B cell (primary cell): ENCODE measurements at regions not wholly inside any gene's neighbourhood (a gene's known extent, or its start where the extent isn't known, plus 50 kb on each side); places are given as distances from the start of the nearest gene placed in this dataset.

Experiments used
- ATAC-seq: fragments of 200-7000 bp; cut with Tn5 transposase; one replicate; pipeline ENCODE4 v1.10.0; 2021; ENCODE audit warnings: low read depth, mild to moderate bottlenecking, moderate number of reproducible peaks, moderate library complexity
- CTCF ChIA-PET: fragments of 350-600 bp; sonication (Branson Sonifier 250); formaldehyde crosslinking; loops from one replicate; lab custom pipeline; 2021; ENCODE audit warnings: antibody characterized with exemption, inconsistent platforms; lab: Charles Lee
- POLR2A ChIA-PET: fragments of 350-600 bp; sonication (Branson Sonifier 250); formaldehyde crosslinking; loops from one replicate; lab custom pipeline; 2021; ENCODE audit warnings: antibody characterized with exemption; lab: Charles Lee
- DNase-seq: peaks from one replicate; pipeline ENCODE4 v3.0.0; 2013
- H2AFZ ChIP-seq: 2 replicates; pipeline ENCODE4 v1.6.1; 2012; ENCODE audit warnings: mild to moderate bottlenecking, low read depth, low read length; ENCODE audit not compliant: insufficient read depth, poor library complexity, severe bottlenecking
- H3K27ac ChIP-seq, 2 donors: 1 replicate in 1 of 2; 2 replicates in 1 of 2; pipeline ENCODE4 v1.5.1; 2012 to 2013; ENCODE audit warnings: low read length in 2 of 2, mild to moderate bottlenecking in 2 of 2, moderate library complexity in 1 of 2
- H3K27me3 ChIP-seq, 4 experiments: fragments of 200-600 bp in 1 of 4; sonication (generic) in 1 of 4; replicated peaks in 1 of 4; 1 replicate in 2 of 4; 2 replicates in 2 of 4; pipeline versions ENCODE4 v1.6.1 to v1.7.0; 2013 to 2016; ENCODE audit warnings: low read length in 3 of 4, mild to moderate bottlenecking in 2 of 4, mixed read lengths in 1 of 4, moderate library complexity in 1 of 4; ENCODE audit not compliant: insufficient read depth in 4 of 4, control insufficient read depth in 3 of 4; ENCODE audit errors: control extremely low read depth in 1 of 4
- H3K36me3 ChIP-seq, 2 experiments: replicated peaks in 1 of 2; 1 replicate in 1 of 2; 2 replicates in 1 of 2; pipeline versions ENCODE4 v1.6.1 to v1.7.1; 2013; ENCODE audit warnings: low read length in 1 of 2; ENCODE audit not compliant: insufficient read depth in 2 of 2, control insufficient read depth in 1 of 2; ENCODE audit errors: control extremely low read depth in 1 of 2, extremely low read depth in 1 of 2
- H3K4me1 ChIP-seq, 2 donors: fragments of 200-600 bp in 1 of 2; sonication (generic) in 1 of 2; 1 replicate in 1 of 2; 2 replicates in 1 of 2; pipeline versions ENCODE4 v1.5.1 to v1.6.1; 2013 to 2017; ENCODE audit warnings: low read length in 2 of 2; ENCODE audit not compliant: control insufficient read depth in 2 of 2, insufficient read depth in 2 of 2
- H3K4me2 ChIP-seq: replicated peaks from 2 replicates; pipeline ENCODE3; 2012; ENCODE audit warnings: mild to moderate bottlenecking, low read depth, low read length; ENCODE audit not compliant: poor library complexity, severe bottlenecking
- H3K4me3 ChIP-seq, 5 experiments: fragments of 200-600 bp in 1 of 5; sonication (generic) in 1 of 5; 1 replicate in 3 of 5; 2 replicates in 2 of 5; pipeline versions ENCODE4 v1.5.1 to v1.7.0; 2011 to 2016; ENCODE audit warnings: low read length in 4 of 5, mild to moderate bottlenecking in 4 of 5, low read depth in 2 of 5, control low read depth in 1 of 5, moderate library complexity in 1 of 5; ENCODE audit not compliant: insufficient read depth in 1 of 5; ENCODE audit errors: control extremely low read depth in 1 of 5, extremely low read depth in 1 of 5
- H3K79me2 ChIP-seq: fragments of 200-600 bp; sonication (generic); one replicate; pipeline ENCODE4 v1.6.0; 2016; ENCODE audit warnings: low read length; ENCODE audit not compliant: control insufficient read depth, insufficient read depth
- H3K9ac ChIP-seq: fragments of 200-600 bp; sonication (generic); 2 replicates; pipeline ENCODE4 v1.6.1; 2017; ENCODE audit warnings: mild to moderate bottlenecking, low read length, moderate library complexity
- H3K9me3 ChIP-seq, 3 donors: one replicate each; pipeline versions ENCODE4 v1.6.1 to v1.7.1; 2013; ENCODE audit warnings: low read length in 2 of 3; ENCODE audit not compliant: control insufficient read depth in 2 of 3, insufficient read depth in 1 of 3; ENCODE audit errors: control extremely low read depth in 1 of 3
- H4K20me1 ChIP-seq: 2 replicates; pipeline ENCODE4 v1.6.0; 2012; ENCODE audit warnings: mild to moderate bottlenecking, low read length; ENCODE audit not compliant: insufficient read depth, control insufficient read depth, poor library complexity, severe bottlenecking
- H3K27ac Mint-ChIP-seq: one replicate; pipeline ENCODE4 v1.8.0; 2021; ENCODE audit warnings: mixed read lengths
- H3K27me3 Mint-ChIP-seq: one replicate; pipeline ENCODE4 v1.8.0; 2021; ENCODE audit warnings: mixed read lengths
- H3K4me1 Mint-ChIP-seq: one replicate; pipeline ENCODE4 v1.8.0; 2021; ENCODE audit warnings: mixed read lengths
- H3K4me3 Mint-ChIP-seq: one replicate; pipeline ENCODE4 v1.8.0; 2021; ENCODE audit warnings: mixed read lengths
- H3K9me3 Mint-ChIP-seq: one replicate; pipeline ENCODE4 v1.8.0; 2022; ENCODE audit warnings: mixed read lengths; ENCODE audit not compliant: insufficient read depth
- EZH2 ChIP-seq: IDR thresholded peaks from 2 replicates; pipeline ENCODE4 v1.6.1; 2012; ENCODE audit warnings: borderline replicate concordance, low read depth, mild to moderate bottlenecking, moderate library complexity, low read length; ENCODE audit not compliant: insufficient read depth, poor library complexity, severe bottlenecking
- WGBS: methylation state at CpG from one replicate; pipeline ENCODE4 v1.1.5; 2013; ENCODE audit warnings: missing lambda C conversion rate; ENCODE audit not compliant: insufficient coverage; 5-methylcytosine and 5-hydroxymethylcytosine counted together
- intact Hi-C: fragments of 100-400 bp; cut with micrococcal nuclease; formaldehyde crosslinking; loops from one replicate; pipeline ENCODE4 v1.10.0; 2022
- TF ChIP-seq, protein P1 (sequence below): fragments of 200-600 bp; IDR thresholded peaks from one replicate; pipeline ENCODE4 v1.8.0; 2022; ENCODE audit warnings: antibody characterized with exemption, mild to moderate bottlenecking

DNA sequence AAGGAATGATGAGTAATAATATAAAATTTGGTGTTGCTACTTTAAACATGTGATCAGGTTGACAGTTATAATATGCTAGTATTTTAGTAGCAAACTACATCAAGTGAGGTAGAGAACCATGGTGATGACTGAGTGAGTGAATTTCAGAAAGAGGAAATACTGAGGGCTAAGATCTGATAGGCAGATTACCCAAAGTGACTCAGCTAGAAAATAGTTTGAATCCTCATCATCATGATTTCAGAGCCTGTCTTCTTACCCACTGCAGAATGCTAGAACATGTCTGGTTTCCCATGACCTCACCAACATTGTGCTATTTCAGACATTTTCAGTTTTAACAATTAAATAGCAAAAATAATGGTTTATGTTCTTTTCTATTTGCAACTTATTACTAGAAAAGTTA is 602.1 kb downstream of the TAF11L14 start:
- H3K36me3 ChIP-seq = no peaks in the 10 kb centered on the region
- Mint-ChIP-seq H3K4me1 (no peaks in the 10 kb centered on the region), H3K27ac (no peak overlapping the region), H3K9me3 (no peaks in the 10 kb centered on the region), H3K27me3 (no peaks in the 10 kb centered on the region), H3K4me3 (no peak overlapping the region)
- no peaks in the 10 kb centered on the region for H3K9me3 ChIP-seq
- DNase-seq (no peak), ATAC-seq (no peak)
- POLR2A ChIA-PET = no interaction called here
- no peaks in the 10 kb centered on the region for H3K79me2 ChIP-seq
- H3K27me3 ChIP-seq = no peaks in the 10 kb centered on the region
- intact Hi-C loops = no loop called here
- no peak overlapping the region for H2AFZ ChIP-seq
- no peaks in the 10 kb centered on the region for H3K4me1 ChIP-seq
- H3K4me2 ChIP-seq = no peak overlapping the region
- no peak overlapping the region for H3K9ac ChIP-seq
- CTCF ChIA-PET = no interaction called here
- no peak overlapping the region for H3K4me3 ChIP-seq
- no peak overlapping the region for H3K27ac ChIP-seq
- no peaks in the 10 kb centered on the region for H4K20me1 ChIP-seq
- TF ChIP-seq, protein P1, sequence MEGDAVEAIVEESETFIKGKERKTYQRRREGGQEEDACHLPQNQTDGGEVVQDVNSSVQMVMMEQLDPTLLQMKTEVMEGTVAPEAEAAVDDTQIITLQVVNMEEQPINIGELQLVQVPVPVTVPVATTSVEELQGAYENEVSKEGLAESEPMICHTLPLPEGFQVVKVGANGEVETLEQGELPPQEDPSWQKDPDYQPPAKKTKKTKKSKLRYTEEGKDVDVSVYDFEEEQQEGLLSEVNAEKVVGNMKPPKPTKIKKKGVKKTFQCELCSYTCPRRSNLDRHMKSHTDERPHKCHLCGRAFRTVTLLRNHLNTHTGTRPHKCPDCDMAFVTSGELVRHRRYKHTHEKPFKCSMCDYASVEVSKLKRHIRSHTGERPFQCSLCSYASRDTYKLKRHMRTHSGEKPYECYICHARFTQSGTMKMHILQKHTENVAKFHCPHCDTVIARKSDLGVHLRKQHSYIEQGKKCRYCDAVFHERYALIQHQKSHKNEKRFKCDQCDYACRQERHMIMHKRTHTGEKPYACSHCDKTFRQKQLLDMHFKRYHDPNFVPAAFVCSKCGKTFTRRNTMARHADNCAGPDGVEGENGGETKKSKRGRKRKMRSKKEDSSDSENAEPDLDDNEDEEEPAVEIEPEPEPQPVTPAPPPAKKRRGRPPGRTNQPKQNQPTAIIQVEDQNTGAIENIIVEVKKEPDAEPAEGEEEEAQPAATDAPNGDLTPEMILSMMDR = no peak
- TF ChIP-seq EZH2 = no peak

DNA sequence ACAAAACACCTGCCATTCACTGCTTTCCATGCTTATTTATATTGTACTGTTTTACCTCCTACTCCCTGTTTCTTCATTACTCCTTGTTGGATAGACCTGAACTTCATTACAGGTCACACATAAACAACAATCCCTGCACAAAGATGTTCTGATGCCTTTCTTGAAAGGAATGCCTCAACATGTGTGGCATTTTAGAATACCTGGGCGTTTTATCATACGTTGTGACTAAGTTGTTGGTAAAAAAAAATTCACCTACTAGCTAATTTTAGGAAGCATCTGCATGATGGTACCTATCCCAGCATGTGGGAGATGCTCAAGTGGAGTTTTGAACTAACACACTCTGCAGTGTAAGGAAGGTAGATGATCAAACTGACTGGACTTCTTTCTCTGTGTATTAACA is 604.1 kb downstream of the TAF11L14 start:
- Histone ChIP-seq H3K27ac (no peak overlapping the region), H3K36me3 (no peaks in the 10 kb centered on the region), H3K27me3 (no peaks in the 10 kb centered on the region), H3K4me1 (no peaks in the 10 kb centered on the region), H3K79me2 (no peaks in the 10 kb centered on the region), H2AFZ (no peak overlapping the region), H3K4me3 (no peak overlapping the region), H3K4me2 (no peak overlapping the region), H4K20me1 (no peaks in the 10 kb centered on the region), H3K9ac (no peak overlapping the region), H3K9me3 (no peaks in the 10 kb centered on the region)
- H3K9me3 Mint-ChIP-seq = no peaks in the 10 kb centered on the region
- CTCF ChIA-PET = no interaction called here
- WGBS = no CpG with 5 or more reads among the region's 2 CpGs
- no peak for TF ChIP-seq EZH2
- TF ChIP-seq, protein P1 = no peak
- no peaks in the 10 kb centered on the region for H3K4me1 Mint-ChIP-seq
- intact Hi-C loops = no loop called here
- H3K27me3 Mint-ChIP-seq = no peaks in the 10 kb centered on the region
- no peak overlapping the region for H3K27ac Mint-ChIP-seq
- POLR2A ChIA-PET = no interaction called here
- no peak for DNase-seq
- ATAC-seq = no peak
- no peak overlapping the region for H3K4me3 Mint-ChIP-seq
